CD4-positive, alpha-beta T cell (primary cell): ENCODE measurements at regions not wholly inside any gene's neighbourhood (a gene's known extent, or its start where the extent isn't known, plus 50 kb on each side); places are given as distances from the start of the nearest gene placed in this dataset.

Experiments
- ATAC-seq: fragments of 200-7000 bp; cut with Tn5 transposase; one replicate; pipeline ENCODE4 v1.10.0; 2022; ENCODE audit warnings: mild to moderate bottlenecking; ENCODE audit not compliant: poor library complexity
- CTCF ChIA-PET: fragments of 350-600 bp; sonication (Branson Sonifier 250); formaldehyde crosslinking; loops from one replicate; lab custom pipeline; 2021; ENCODE audit warnings: antibody characterized with exemption, inconsistent platforms; lab: Charles Lee
- POLR2A ChIA-PET: fragments of 350-600 bp; sonication (Branson Sonifier 250); formaldehyde crosslinking; loops from one replicate; lab custom pipeline; 2021; ENCODE audit warnings: antibody characterized with exemption, inconsistent platforms; lab: Charles Lee
- DNase-seq, 14 experiments: peaks; one replicate each; pipeline ENCODE4 v3.0.0-alpha.2; 2013 to 2020; ENCODE audit warnings: mixed read lengths in 2 of 14
- H3K27ac ChIP-seq, 2 donors: one replicate each; pipeline versions ENCODE4 v1.5.1 to v1.7.0; 2013; ENCODE audit warnings: low read length in 2 of 2, low read depth in 1 of 2, mild to moderate bottlenecking in 1 of 2
- H3K27me3 ChIP-seq, 2 experiments: 1 replicate in 1 of 2; 2 replicates in 1 of 2; pipeline versions ENCODE4 v1.6.1 to v1.7.0; 2013; ENCODE audit warnings: low read length in 2 of 2, control low read depth in 1 of 2, mild to moderate bottlenecking in 1 of 2, moderate library complexity in 1 of 2; ENCODE audit not compliant: insufficient read depth in 2 of 2, control insufficient read depth in 1 of 2
- H3K36me3 ChIP-seq: one replicate; pipeline ENCODE4 v1.6.1; 2013; ENCODE audit warnings: low read length, control low read depth; ENCODE audit not compliant: insufficient read depth
- H3K4me1 ChIP-seq: one replicate; pipeline ENCODE4 v1.6.1; 2013; ENCODE audit warnings: low read length, control low read depth; ENCODE audit not compliant: insufficient read depth
- H3K4me3 ChIP-seq: one replicate; pipeline ENCODE4 v1.5.1; 2013; ENCODE audit warnings: mild to moderate bottlenecking, low read length, moderate library complexity
- H3K9me3 ChIP-seq, 2 experiments: 1 replicate in 1 of 2; 2 replicates in 1 of 2; pipeline versions ENCODE4 v1.6.1 to v1.7.0; 2013; ENCODE audit warnings: low read length in 2 of 2, mild to moderate bottlenecking in 2 of 2, control low read depth in 1 of 2, moderate library complexity in 1 of 2; ENCODE audit not compliant: control insufficient read depth in 1 of 2, insufficient read depth in 1 of 2
- H3K27ac Mint-ChIP-seq: one replicate; pipeline ENCODE4 v1.8.0; 2020; ENCODE audit warnings: mixed read lengths
- H3K27me3 Mint-ChIP-seq: one replicate; pipeline ENCODE4 v1.8.0; 2021; ENCODE audit warnings: mixed read lengths
- H3K36me3 Mint-ChIP-seq: one replicate; pipeline ENCODE4 v1.8.0; 2021; ENCODE audit warnings: low read depth, mixed read lengths
- H3K4me1 Mint-ChIP-seq: one replicate; pipeline ENCODE4 v1.8.0; 2021; ENCODE audit warnings: low read depth, mixed read lengths
- H3K4me3 Mint-ChIP-seq: one replicate; pipeline ENCODE4 v1.8.0; 2020; ENCODE audit warnings: mild to moderate bottlenecking, mixed read lengths
- H3K9me3 Mint-ChIP-seq: one replicate; pipeline ENCODE4 v1.8.0; 2020; ENCODE audit warnings: mixed read lengths
- intact Hi-C, 2 experiments: fragments of 100-400 bp; cut with DNase I in 1 of 2; cut with micrococcal nuclease in 1 of 2; formaldehyde crosslinking; loops; one replicate each; pipeline versions ENCODE4 v1.15.1 to v1.9.0; 2023 to 2025; cut with DNase I, micrococcal nuclease
- TF ChIP-seq, protein P1 (sequence below): fragments of 200-600 bp; IDR thresholded peaks from one replicate; pipeline ENCODE4 v1.8.0; 2022; ENCODE audit warnings: antibody characterized with exemption, mild to moderate bottlenecking

DNA sequence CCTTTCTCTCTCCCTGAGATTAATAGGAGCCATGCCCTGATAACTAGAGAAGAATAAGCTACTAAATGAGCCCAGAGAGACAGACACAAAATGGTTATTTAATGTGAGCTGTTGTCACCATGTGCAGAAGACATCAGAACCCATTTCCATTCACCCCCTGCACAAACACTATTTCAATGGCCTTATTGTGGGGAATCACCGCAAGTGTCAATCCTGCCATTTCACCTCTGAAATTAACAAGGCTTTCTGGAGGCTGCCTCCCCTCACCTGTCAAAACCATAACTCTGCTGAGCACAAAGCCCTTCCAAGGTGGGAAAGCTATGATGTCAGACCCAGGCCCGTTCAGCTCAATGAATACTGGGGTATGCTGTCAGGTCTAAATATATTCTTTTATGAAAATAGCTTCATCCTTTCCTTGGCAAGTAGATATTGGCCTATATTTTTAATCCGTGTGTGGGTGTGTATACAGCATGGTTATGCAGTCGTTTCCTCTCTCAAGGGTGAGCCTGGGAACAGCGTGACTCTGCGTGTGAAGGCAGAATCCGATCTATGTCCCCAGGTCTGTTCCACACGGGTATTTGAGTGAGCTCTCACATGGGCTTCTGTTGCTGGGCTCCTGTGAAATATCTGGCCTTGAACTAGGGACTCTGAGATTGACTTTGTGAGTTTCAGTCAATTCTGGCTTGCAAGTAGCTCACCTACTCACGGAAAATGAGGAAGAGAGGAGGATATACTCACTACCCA is 266.3 kb downstream of the FBXW7 start:
- no peak overlapping the region for H3K4me3 ChIP-seq
- H3K9me3 ChIP-seq = no peaks in the 10 kb centered on the region
- no peaks in the 10 kb centered on the region for H3K9me3 Mint-ChIP-seq
- no peak overlapping the region for H3K27ac ChIP-seq
- H3K4me1 Mint-ChIP-seq = peaks cover 16% of the 10 kb centered on the region
- POLR2A ChIA-PET = interaction anchor here (0.7 to 1.5 kb wide), 4 partner anchors 10 to 48 kb away, joined by 3 to 5 read pairs (median 3); no protein-coding TSS in a partner anchor
- intact Hi-C loops = no loop called here
- CTCF ChIA-PET = interaction anchor here (0.6 to 0.9 kb wide), 2 partner anchors 12 to 188 kb away, joined by 4 to 6 read pairs; no protein-coding TSS in a partner anchor
- H3K27me3 Mint-ChIP-seq = no peaks in the 10 kb centered on the region
- H3K4me1 ChIP-seq = no peaks in the 10 kb centered on the region
- ATAC-seq (no peak), DNase-seq (no peak)
- TF ChIP-seq, protein P1, sequence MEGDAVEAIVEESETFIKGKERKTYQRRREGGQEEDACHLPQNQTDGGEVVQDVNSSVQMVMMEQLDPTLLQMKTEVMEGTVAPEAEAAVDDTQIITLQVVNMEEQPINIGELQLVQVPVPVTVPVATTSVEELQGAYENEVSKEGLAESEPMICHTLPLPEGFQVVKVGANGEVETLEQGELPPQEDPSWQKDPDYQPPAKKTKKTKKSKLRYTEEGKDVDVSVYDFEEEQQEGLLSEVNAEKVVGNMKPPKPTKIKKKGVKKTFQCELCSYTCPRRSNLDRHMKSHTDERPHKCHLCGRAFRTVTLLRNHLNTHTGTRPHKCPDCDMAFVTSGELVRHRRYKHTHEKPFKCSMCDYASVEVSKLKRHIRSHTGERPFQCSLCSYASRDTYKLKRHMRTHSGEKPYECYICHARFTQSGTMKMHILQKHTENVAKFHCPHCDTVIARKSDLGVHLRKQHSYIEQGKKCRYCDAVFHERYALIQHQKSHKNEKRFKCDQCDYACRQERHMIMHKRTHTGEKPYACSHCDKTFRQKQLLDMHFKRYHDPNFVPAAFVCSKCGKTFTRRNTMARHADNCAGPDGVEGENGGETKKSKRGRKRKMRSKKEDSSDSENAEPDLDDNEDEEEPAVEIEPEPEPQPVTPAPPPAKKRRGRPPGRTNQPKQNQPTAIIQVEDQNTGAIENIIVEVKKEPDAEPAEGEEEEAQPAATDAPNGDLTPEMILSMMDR = no peak
- no peaks in the 10 kb centered on the region for H3K27me3 ChIP-seq
- H3K27ac Mint-ChIP-seq = no peak overlapping the region
- no peaks in the 10 kb centered on the region for H3K36me3 Mint-ChIP-seq
- H3K36me3 ChIP-seq = no peaks in the 10 kb centered on the region
- no peak overlapping the region for H3K4me3 Mint-ChIP-seq

DNA sequence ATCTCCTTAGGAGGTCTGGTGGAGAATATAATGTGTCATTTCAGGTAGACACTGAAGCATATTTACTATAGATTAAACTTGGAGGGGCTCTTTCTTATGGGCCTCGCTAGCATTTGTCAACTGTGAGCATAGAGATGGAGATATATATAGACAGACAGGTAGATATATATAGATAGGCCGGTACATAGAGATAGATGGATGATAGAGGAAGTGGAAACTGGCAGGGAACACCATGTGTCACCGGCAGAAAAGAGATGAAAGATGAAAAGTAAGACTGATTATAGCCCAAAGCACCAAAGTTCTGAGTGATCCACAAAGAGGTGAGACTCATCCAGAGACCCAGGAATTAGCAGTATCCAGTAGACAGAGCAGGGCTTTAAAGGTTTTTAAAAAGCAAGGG is 268.1 kb downstream of the FBXW7 start:
- Mint-ChIP-seq H3K4me3 (no peak overlapping the region), H3K27ac (no peak overlapping the region), H3K27me3 (no peaks in the 10 kb centered on the region), H3K4me1 (peaks cover 12% of the 10 kb centered on the region), H3K36me3 (no peaks in the 10 kb centered on the region), H3K9me3 (no peaks in the 10 kb centered on the region)
- TF ChIP-seq, protein P1 = no peak
- Histone ChIP-seq H3K27me3 (no peaks in the 10 kb centered on the region), H3K4me3 (no peak overlapping the region), H3K27ac (no peak overlapping the region), H3K4me1 (no peaks in the 10 kb centered on the region), H3K36me3 (no peaks in the 10 kb centered on the region), H3K9me3 (no peaks in the 10 kb centered on the region)
- POLR2A ChIA-PET = no interaction called here
- DNase-seq = no peak
- intact Hi-C loops = no loop called here
- ATAC-seq = no peak
- CTCF ChIA-PET = no interaction called here

DNA sequence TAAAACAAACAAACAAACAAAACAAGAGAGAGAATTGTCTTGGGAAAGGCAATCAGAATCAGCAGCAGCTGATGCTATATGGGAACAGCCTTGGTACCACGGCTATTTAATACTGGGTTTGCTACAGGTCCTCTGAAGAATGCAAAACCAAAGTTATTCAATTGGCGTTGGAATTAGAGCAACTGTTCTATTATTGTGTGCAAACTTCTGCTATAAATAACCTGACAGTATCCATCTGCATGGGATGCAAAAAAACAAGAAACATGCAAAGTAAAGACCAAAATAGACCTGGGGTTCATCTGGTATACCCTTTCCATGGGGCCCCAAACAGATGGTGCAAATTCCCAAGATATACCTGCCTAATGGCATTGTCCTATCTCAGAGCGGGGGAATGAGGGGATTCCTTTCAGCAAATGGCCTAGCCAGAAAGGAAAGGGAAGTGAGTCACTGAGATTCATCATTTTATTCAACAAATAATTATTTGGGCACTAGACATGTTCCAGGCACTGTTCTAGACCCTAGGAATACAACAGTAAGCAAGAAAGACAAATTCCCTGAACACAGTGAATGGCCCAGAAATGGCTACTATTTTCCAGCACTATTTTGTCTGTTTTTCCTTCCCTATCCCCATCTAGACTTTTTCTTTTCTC is 268.9 kb downstream of the FBXW7 start:
- Mint-ChIP-seq H3K27ac (no peak overlapping the region), H3K36me3 (no peaks in the 10 kb centered on the region), H3K9me3 (no peaks in the 10 kb centered on the region), H3K27me3 (no peaks in the 10 kb centered on the region), H3K4me1 (peaks cover 12% of the 10 kb centered on the region), H3K4me3 (no peak overlapping the region)
- no peaks in the 10 kb centered on the region for H3K27me3 ChIP-seq
- no peaks in the 10 kb centered on the region for H3K9me3 ChIP-seq
- H3K4me1 ChIP-seq = no peaks in the 10 kb centered on the region
- DNase-seq (no peak), ATAC-seq (no peak)
- ChIA-PET POLR2A (no interaction called here), CTCF (no interaction called here)
- H3K36me3 ChIP-seq = no peaks in the 10 kb centered on the region
- TF ChIP-seq, protein P1 = no peak
- intact Hi-C loops = no loop called here
- no peak overlapping the region for H3K27ac ChIP-seq
- no peak overlapping the region for H3K4me3 ChIP-seq
